ENCODE measurements at regions not wholly inside any gene's neighbourhood (a gene's known extent, or its start where the extent isn't known, plus 50 kb on each side); places are given as distances from the start of the nearest gene placed in this dataset.

GRCh38 chr4:34139346-34139745 is 2105.0 kb downstream of the ARAP2 start:
- no peak overlapping the region for H3K4me3 ChIP-seq (ENCODE audit: low read depth, low read length)
- TF ChIP-seq CTCF (IDR thresholded peaks at IDR 0.05; ENCODE audit: borderline replicate concordance, insufficient read depth, low read depth, low read length), result no peak

- TF ChIP-seq CTCF (IDR thresholded peaks at IDR 0.05; ENCODE audit: borderline replicate concordance, insufficient read depth, low read depth, low read length), result no peak
- no peak overlapping the region for H3K4me3 ChIP-seq (ENCODE audit: low read depth, low read length)
Measured at GRCh38 chr4:34148322-34148908, 2095.9 kb downstream of the ARAP2 start.

- no peak overlapping the region for H3K4me3 ChIP-seq (ENCODE audit: low read depth, low read length)
- no peak for TF ChIP-seq CTCF (IDR thresholded peaks at IDR 0.05; ENCODE audit: borderline replicate concordance, insufficient read depth, low read depth, low read length)
Measured at GRCh38 chr4:34157547-34157946, 2086.8 kb downstream of the ARAP2 start.

- no peak for TF ChIP-seq CTCF (IDR thresholded peaks at IDR 0.05; ENCODE audit: borderline replicate concordance, insufficient read depth, low read depth, low read length)
- H3K4me3 ChIP-seq (ENCODE audit: low read depth, low read length), result no peak overlapping the region
Measured at GRCh38 chr4:34158878-34159277, 2085.4 kb downstream of the ARAP2 start.

GRCh38 chr4:34170946-34171345 is 2073.4 kb downstream of the ARAP2 start:
- no peak overlapping the region for H3K4me3 ChIP-seq (ENCODE audit: low read depth, low read length)
- no peak for TF ChIP-seq CTCF (IDR thresholded peaks at IDR 0.05; ENCODE audit: borderline replicate concordance, insufficient read depth, low read depth, low read length)

GRCh38 chr4:34176609-34177008 is 2067.7 kb downstream of the ARAP2 start:
- no peak for TF ChIP-seq CTCF (IDR thresholded peaks at IDR 0.05; ENCODE audit: borderline replicate concordance, insufficient read depth, low read depth, low read length)
- no peak overlapping the region for H3K4me3 ChIP-seq (ENCODE audit: low read depth, low read length)

GRCh38 chr4:34178476-34178875 is 2065.8 kb downstream of the ARAP2 start:
- no peak overlapping the region for H3K4me3 ChIP-seq (ENCODE audit: low read depth, low read length)
- TF ChIP-seq CTCF (IDR thresholded peaks at IDR 0.05; ENCODE audit: borderline replicate concordance, insufficient read depth, low read depth, low read length), result no peak

All from GM12875 (cell line).